ENCODE measurements at regions not wholly inside any gene's neighbourhood (a gene's known extent, or its start where the extent isn't known, plus 50 kb on each side); places are given as distances from the start of the nearest gene placed in this dataset.
"Not testable (repeated sequence)": the region's sequence is repeated elsewhere in the genome, so short reads cannot be mapped to it uniquely, and the experiment has no call there.

DNA sequence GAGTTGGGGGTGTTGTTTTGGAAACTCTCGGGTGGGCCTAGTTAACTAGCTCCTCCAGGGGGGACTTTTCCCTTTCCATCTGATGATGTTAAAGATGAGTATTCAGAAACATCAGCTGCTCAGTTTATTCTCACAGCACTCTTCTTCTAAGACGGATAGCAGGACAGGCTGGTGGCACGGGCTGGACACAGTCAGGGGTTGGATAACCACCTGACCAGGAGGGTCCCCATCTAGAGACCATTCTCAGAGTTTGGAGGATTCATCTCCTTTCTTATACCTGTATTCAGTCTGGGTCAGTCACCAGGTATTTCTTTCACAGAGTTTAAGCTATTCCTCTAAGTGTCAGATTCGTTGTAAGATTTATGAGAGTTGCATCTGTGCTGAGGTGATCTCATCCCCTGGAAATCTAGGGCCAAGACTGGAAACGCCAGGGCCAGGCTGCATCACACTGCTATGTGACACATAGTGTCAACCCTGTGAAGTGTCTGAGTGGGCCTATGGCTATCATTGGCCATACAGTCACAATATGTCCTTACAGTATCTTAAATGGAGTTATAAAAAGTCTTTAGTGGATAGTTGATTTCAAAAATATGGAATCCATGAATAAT is 111.7 kb downstream of the FAM50B start:
- DNase-seq (ENCODE audit: low read depth in 4 of 4, low spot score in 3 of 4): no peak

DNA sequence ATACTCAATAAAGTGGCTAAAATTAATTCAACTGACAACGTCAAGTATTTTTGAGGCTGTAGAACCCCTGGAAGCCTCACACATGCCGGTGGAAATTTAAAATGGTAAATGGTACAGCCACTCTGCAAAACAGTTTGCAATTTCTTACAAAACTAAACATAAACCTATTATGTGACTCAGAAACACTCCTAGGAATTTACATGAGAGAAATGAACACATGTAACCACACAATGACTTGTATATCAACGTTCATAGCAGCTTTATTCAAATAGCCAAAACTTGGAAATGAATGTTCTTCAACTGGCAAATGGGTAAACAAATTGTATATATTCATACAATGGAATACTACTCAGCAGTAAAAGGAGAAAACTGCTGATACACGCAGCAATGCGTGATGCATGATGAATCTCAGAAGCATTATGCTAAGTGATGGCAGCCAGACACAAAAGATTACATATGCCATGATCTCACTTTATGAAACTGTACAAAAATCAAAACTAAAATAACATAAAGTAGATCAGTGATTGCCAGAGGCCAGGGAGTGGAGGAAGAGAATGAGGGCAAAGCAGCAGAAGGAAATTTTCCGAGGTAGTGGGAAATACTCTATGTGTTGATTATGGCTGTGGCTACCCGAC is 112.5 kb downstream of the FAM50B start:
- no peak for DNase-seq (ENCODE audit: low read depth in 4 of 4, low spot score in 3 of 4)

DNA sequence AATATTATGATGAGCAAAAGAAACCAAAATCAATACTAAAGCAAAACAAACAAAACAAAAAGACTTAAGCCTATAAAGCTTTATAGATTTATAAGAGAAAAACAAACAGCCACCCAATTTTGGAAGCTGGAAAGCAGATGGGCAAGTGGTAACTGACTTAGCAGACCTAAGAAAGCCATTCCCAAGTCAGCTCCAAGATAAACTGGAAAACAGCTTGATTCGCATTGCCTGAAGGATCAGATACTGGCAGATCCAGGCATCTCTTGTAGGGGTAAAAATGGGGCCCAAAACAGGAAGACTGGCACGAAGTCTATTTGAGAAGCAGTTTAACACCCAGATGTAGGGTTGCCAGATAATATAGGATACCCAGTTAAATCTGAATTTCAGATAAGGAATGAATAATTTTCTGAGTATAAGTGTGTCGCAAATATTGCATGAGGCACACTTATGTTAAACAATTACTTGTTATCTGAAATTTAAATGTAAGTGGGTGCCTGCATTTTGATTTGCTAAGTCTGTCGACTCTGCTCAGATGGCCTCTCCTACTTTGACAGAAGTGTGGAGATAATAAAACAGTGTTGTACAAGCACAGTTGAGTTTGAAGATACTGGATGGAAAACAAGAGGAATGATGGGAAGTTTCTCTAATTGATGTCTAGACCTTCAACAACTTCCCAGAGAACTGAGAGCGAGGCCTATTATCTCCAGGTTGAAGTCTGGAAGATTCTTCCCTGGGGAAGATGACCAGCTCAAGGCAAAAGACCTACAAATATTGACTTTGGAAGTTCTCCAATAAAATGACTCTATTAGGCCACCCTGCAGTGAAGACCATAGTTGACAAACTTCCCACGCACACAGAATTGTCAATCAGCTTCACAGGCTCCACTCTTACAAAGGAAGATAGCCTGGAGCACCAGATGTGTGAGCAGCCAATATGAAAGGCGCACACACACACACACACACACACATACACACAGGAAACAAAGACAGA is 113.4 kb downstream of the FAM50B start:
- DNase-seq (ENCODE audit: low read depth in 4 of 4, low spot score in 3 of 4): no peak

DNA sequence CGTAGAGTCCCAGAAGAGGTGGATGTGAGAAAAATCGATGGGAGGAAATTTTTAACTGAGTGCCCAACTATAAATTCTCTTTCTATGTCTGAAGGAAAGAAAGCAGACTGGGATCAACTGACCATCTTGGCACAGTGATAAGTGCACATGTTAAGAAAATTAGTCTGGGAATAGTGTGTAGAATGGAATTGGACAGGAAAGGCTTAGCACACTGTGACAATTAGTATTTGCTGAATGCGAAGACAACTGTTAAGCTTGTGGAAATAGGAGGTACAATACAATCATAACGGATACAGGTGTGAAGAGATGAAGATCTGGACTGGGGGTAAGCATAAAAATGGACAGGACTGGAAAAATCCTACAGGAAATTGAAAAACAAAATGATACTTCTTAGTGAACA is 114.3 kb downstream of the FAM50B start:
- no peak for DNase-seq (ENCODE audit: low read depth in 4 of 4, low spot score in 3 of 4)

GRCh38 chr6:3965071-3965718 is 113.7 kb downstream of the FAM217A start:
- no peak for DNase-seq (ENCODE audit: low read depth in 4 of 4, low spot score in 3 of 4)

DNA sequence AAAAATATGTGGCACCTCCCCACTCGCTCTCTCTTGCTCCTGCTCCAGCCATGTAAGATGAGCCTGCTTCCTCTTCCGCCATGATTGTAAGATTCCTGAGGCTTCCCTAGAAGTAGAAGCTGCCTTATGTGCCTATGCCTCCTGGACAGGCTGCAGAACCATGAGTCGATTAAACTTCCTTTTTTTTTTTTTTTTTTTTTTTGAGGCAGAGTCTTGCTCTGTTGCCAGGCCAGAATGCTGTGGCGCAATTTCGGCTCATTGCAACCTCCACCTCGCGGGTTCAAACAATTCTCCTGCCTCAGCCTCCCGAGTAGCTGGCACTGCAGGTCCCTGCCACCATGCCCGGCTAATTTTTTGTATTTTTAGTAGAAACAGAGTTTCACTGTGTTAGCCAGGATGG is 112.5 kb downstream of the FAM217A start:
- DNase-seq (ENCODE audit: low read depth in 4 of 4, low spot score in 3 of 4): no peak

DNA sequence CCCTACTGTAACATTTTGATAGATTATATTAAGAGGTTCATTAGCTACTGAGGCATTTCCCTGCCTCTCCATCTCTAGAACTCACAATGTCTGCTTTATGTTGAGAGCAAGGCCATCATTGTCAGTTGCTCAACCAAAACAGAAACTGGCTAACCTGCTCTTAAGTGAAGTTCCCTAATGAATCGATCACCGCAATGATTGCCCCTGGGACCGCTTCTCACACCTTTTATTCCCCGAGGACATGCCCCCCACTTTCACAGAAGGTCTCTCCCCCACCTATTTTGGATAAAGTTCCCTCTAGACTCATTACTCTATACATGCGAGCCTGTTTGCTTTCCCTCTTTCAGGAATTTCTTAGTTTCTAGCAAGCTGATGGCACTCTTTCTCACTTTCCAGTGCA is 108.8 kb downstream of the FAM217A start:
- no peak for DNase-seq (ENCODE audit: low read depth in 4 of 4, low spot score in 3 of 4)

DNA sequence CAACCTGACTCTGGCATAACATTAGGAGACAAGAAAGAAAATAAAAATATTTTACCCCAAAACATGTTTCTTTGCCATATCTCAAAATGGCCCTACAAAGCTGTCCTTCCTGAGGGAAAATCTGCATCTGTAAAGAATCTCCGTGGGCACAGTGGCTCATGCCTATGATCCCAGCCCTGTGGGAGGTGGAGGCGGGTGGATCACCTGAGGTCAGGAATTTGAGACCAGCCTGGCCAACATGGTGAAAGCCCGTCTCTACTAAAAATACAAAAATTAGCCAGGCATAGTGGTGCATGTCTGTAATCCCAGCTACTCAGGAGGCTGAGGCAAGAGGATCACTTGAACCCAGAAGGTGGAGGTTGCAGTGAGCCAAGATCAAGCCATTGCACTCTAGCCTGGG is 105.8 kb downstream of the FAM217A start:
- not testable (repeated sequence) for DNase-seq (ENCODE audit: low read depth in 4 of 4, low spot score in 3 of 4)

DNA sequence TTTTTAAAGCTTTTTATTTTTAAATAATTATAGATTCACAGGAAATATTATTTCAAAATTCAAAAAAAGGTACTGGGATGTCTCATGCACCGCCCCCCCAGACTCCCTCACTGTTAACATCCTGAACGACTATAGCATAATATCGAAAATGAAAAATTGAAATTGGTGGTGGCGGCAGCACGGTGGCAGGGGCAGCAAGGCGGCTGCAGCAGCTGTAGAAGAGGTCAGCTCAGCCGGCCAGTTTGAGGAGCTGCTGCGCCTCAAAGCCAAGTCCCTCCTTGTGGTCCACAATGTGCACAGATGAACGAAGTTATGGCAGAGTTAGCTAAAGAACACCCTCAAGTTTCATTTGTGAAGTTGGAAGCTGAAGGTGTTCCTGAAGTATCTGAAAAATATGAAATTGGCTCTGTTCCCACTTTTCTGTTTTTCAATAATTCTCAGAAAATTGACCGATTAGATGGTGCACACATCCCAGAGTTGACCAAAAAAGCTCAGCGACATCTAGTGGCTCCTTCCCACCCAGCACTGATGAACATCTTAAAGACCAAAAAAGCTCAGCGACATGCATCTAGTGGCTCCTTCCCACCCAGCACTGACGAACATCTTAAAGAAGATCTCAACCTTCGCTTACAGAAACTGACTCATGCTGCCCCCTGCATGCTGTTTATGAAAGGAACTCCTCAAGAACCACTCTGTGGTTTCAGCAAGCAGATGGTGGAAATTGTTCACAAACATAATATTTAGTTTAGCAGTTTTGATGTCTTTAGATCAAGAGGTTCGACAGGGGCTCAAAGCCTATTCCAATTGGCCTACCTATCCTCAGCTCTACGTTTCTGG is 100.8 kb downstream of the FAM217A start:
- DNase-seq (ENCODE audit: low read depth in 4 of 4, low spot score in 3 of 4): peak in 1 of 4 donors; percentile 52

DNA sequence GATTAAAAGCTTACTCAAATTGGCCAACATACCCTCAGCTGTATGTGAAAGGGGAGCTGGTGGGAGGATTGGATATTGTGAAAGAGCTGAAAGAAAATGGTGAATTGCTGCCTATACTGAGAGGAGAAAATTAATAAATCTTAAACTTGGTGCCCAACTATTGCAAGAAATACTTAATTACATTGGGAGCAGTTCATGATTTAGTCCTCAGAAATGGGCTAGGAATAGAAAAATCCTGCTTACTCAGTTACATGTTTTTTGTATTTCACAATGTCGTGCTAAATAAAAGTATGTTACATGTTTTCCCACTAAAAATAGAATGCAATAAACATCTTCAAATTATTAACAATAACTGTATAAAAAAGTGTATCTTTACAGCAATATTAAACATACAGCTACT is 100.0 kb downstream of the FAM217A start:
- not testable (repeated sequence) for DNase-seq (ENCODE audit: low read depth in 4 of 4, low spot score in 3 of 4)

- no peak for DNase-seq (ENCODE audit: low read depth in 4 of 4, low spot score in 3 of 4)
Observed at GRCh38 chr6:3981917-3982316, 97.0 kb downstream of the FAM217A start.

GRCh38 chr6:3983778-3984177 is 95.2 kb downstream of the FAM217A start:
- DNase-seq (ENCODE audit: low read depth in 4 of 4, low spot score in 3 of 4): no peak

DNA sequence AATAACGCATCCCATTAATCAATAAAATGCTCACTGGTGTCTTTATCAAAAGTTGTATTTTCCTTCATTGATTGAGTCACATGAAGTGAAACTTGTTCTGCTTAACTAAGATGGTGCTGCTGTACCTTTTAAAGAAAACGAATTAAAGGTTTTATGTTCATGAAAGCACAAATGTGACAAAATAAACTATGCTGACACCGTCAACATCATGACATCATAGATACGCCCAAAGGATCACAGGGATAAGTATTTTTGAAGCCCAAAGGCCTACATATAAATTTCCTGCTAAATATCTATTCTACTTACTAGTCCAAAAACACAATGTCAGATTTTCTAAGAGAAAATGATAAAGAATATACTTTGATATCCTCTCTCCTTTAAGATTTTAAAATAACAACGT is 94.4 kb downstream of the FAM217A start:
- DNase-seq (ENCODE audit: low read depth in 4 of 4, low spot score in 3 of 4): no peak

DNA sequence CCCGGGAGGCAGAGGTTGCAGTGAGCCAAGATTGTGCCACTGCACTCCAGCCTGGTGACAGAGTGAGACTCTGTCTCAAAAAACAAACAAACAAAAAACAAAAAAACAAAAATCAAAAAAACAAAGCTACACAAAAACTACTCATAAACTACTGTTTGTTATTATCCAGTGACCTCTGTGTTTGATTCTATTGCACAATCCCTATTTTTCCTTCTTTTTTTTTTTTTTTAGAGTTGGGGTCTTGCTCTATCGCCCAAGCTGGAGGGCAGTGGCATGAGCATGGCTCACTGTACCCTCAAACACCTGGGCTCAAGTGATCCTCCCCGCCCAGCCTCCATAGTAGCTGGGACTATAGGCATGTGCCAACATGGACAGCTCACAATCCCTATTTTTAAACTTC is 92.7 kb downstream of the FAM217A start:
- DNase-seq (ENCODE audit: low read depth in 4 of 4, low spot score in 3 of 4): no peak

GRCh38 chr6:3987053-3987452 is 91.9 kb downstream of the FAM217A start:
- DNase-seq (ENCODE audit: low read depth in 4 of 4, low spot score in 3 of 4): no peak

DNA sequence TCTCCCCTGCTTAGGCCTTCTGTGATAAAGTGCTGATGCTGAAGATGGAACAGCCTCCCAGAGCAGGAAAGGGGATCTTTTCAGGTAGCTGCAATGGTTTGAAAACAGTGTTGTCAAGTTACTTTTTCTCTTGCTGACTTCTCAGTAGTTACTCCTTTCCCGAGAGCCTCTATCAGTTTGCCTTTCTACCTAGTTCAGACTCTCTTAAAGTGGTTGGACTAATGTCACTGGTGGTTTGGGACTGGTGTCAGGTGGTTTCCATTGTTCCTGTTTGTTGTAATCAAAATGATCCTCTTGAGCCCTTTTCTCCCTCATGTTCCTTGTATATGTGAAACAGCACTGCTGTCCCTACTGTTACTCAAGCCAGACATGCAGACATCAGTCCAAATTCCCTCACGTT is 91.4 kb downstream of the FAM217A start:
- no peak for DNase-seq (ENCODE audit: low read depth in 4 of 4, low spot score in 3 of 4)

DNA sequence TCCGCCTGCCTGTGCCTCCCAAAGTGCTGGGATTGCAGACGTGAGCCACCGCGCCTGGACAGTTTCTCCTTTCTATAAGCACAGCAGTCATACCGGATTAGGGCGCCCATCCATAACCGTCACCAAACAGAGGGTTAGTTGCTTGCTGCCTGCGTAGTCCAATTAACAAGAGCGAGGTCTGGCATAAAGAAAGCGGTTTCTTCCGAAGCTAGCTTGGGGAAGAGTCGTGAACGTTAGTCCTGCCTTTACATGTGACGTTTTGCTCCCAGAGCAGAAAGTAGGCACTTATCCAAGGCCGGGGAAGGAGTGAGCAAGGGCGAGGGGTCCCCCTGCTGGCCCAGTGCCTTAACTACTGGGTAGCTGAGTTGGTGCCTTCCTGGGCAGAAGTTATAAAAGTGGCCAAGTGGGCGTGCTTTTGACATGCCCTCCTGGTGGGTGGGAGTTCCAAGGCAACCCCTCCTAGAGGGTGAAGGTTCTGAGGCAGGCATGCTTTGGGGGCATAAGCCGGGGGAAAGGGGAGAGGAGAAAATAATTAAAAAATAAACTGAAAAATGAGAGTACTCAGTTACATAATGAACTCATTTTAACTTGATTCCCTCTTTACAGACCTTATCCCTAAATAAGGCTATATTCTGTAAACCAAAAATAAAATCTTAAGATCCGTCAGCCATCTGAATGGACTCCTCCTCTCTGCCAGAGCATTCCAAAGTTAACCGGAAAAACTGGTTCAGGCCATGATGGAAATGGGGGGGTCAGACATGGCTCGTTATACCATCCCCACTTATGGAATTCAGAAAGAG is 88.0 kb downstream of the FAM217A start:
- DNase-seq (ENCODE audit: low read depth in 4 of 4, low spot score in 3 of 4): peak; percentile 62 to 75 (median 67)

GRCh38 chr6:3991941-3992340 is 87.0 kb downstream of the FAM217A start:
- no peak for DNase-seq (ENCODE audit: low read depth in 4 of 4, low spot score in 3 of 4)

GRCh38 chr6:3996349-3996748 is 82.6 kb downstream of the FAM217A start:
- no peak for DNase-seq (ENCODE audit: low read depth in 4 of 4, low spot score in 3 of 4)
